ENCODE measurements at regions not wholly inside any gene's neighbourhood (a gene's known extent, or its start where the extent isn't known, plus 50 kb on each side); places are given as distances from the start of the nearest gene placed in this dataset.
"Not testable (repeated sequence)": the region's sequence is repeated elsewhere in the genome, so short reads cannot be mapped to it uniquely, and the experiment has no call there.

DNA sequence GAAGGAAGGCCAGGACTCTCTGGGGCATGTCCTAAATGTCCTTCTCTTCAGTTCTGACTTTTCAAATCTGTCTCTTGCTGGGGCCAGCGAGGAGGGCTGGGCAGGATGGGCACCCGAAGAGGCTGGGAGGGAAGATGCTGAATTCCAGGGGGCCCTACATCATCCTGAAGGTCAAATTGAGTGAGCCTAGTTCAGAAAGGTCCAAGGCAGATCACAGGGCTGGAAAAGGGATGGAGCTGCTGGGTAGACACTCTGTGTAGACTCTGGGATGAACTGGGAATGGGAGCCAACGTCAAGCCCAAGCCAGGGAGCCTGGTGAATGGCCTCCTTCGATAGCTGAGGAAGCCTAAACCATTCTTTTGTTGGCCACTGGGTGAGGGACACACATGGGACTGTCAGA lies 133.1 kb downstream of the MYCN start:
- no peak for ATAC-seq

DNA sequence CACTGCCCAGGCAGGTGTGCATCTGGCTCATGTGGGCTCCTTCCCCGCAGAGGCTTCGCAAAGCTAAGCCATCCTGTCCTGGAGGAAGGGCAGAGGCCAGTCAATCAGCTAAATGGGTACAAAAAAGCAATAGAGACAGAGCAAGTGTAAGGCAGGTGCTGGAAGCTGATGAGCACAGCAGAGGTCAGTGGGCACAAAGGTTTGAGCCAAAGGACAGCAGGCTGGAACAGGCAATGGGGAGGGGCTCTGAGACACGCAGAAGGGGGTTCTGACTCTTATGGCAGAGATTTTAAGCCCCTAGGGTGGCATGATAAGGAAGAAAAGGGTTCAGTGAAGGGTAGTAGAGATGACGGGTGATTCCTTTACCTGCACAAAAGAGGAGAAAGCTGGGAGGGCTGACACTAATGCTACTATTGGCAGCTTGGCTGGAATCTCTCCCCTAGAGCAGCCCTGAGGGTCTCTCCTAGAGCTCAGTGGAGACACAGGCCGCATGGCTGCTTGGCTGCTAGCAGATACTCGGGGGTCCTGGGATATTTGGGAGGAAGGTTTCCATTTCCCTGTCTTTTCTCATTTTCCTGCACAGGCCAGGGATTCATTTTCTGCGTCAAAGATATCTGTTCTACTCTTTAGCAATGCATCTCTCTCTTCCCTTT lies 132.4 kb downstream of the MYCN start:
- no peak for ATAC-seq

DNA sequence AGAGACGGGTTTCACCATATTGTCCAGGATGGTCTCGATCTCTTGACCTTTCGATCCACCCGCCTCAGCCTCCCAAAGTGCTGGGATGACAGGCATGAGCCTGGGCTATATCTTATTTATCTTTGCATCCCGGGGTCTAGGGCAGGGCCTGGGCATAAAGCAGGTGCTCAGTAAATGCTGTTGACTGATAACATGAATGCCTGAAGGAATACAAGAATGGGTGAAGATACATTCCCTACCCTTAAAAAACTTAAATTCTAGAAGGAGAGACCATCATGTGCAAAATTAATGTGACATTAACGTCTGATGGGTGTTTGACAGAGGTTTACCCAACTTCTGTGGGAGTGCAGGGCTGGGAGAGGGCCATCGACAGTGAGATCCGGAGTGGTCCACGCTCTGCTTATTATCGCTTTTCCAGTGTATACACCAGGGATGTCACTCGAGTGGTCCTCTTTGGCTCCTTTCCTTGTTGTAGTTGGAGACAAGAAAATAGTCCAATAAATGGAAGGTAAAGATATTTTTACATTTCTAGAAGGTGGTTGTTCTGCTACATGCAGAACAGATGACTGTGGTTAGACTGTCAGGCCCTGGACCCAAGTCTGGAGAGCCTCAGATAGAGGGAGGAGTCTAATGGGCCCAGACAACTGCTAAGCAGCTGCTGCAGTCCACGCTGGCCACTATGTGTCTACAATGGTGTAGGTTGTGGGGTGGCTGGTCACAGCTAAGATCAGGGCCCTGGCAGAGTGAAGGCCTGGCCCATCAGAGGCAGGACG lies 131.7 kb downstream of the MYCN start:
- no peak for ATAC-seq

DNA sequence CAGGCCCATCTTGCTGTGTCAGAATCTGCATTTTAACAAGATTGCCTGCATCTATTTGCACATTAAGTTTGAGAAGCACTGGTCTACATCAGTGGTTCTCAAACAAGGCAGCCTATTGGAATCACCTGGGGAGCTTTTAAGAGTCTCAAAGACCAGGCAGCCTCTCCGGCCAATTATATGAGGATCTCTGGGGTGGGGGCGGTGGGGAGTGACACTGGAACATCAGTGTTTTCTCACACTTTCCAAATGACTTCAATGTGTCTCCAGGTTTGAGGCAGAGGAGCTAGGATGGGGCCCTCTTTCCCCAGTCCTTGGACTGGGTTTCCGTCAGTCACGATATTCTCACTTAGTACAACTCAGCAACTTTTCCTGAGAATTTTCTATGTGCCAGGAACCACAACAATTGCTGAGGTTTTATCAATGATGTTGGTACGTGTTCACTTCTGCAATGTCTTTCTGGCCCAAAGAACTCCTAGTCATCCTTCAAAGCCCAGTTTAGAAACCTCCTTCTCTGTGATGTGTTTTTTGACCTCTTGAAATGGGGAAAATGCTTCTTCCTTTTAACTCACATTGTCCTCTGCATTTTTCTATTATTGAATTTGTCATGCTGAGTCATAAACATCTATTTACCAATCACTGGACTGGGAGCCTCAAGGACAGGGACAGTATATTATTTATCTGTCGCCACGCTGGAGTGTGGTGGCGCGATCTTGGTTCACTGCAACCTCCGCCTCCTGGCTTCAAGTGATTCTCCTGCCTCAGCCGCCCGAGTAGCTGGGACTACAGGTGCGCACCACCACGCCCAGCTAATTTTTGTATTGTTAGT lies 130.9 kb downstream of the MYCN start:
- no peak for ATAC-seq

DNA sequence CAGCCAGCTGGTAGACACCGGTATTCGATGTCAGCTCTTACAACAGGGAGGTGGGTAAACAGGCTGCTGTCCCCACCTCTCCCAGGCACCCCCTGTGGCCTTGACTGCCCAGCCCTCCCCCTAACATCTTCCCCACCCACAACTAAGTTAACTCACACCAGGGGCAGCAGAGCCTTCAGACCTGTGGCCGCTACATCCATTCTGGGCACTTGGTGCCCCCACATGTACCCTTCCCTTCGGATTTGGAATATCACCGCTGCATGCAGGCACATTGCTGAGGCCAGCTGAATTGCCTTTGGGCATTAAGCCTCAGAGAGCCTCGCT lies 130.3 kb downstream of the MYCN start:
- no peak for ATAC-seq

DNA sequence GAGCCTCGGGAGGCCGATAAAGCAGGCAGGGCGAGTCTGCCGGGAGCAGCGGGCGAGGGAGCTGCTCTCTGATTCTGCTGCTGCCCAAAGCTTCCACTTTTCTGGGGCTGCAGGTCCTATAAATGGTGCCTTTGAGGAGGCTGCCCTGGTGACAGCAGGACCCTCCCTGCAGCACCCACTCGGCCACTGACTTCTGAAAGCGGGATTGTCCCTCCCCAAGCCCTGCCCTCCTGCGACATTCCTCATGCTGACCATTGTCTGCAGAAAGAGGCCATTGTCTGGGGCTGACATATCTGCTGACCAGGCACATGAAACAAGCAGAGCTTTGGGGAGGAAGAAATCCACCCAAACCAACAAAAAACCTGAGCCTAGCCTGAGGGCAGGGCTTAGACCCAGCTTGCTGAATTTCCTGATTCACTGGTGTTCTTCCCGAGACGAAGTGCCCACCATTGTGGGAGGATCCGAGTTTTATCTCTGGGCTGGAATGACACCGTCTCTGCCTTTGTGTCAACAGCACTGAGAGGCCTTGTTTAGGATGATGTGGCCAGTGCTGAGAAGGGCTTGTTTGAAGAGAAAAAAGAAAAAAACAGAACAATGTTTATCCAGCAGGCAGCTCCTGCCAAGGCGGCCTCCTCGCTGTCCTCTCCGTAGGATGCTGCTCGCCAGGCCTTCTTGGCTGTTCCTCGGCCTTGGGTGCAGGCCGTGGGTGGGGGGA lies 129.7 kb downstream of the MYCN start:
- ATAC-seq = no peak

DNA sequence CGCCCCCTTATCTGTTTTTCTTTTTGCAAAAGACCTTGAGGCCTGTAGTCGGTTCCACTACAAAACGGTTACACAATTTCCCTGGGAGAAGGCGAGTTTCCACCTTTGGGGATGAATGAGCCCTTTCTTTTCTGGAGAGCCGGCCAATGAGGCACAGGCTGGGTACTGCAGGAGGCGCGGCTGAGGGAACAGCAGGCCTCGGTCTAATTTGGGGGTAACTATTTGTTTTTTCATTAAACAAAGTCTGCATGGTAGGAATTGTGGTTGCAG lies 129.2 kb downstream of the MYCN start:
- no peak for ATAC-seq

DNA sequence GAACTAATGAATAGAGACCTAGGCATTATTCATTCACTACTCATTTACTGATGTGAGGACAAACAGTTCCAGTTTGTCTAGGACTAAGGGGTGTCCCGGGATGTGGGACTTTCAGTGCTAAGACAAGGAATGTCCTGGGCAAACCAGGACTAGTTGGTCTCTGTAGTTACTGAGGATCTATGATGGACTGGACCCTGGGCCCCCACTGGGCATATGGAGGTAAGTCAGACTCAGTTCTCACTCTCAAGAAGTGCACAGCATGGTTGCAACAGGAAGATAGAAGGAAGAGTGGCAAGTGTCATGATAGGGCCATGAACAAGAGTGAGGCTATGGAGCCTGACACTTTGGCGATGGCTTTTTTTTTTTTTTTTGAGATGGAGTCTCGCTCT lies 128.2 kb downstream of the MYCN start:
- ATAC-seq = no peak

DNA sequence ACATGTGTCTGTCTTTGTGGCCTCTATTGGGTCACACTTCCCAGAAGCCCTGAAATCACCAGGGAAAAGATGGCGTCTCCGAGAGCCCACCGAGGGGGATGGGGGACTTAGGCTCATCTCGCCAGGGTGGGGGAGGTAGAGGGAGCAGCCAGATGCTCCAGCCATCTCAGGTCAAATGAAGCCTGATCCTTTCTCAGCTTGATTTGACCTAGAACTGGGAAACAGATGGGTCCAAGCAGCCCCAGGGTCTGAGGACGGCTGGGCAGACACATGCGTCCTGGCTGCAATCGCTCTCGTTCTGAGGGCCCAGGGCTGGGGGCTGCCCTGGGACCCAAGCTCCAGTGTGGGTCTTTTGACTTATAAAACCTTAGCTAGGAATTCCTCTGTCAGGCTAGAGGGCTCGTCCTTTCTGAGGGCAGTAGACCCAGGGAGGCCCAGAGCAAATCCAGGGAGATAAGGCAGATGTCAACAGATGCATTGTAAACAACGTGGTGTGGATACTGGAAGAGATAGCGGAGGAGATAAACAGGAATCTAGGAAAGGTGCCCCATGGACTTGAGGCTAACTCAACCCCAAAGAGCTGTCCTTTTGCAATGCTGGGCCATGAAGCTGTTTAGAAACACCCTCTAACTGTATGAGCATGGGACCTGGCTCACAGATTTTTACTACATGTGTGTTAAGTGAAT lies 127.7 kb downstream of the MYCN start:
- ATAC-seq = no peak

DNA sequence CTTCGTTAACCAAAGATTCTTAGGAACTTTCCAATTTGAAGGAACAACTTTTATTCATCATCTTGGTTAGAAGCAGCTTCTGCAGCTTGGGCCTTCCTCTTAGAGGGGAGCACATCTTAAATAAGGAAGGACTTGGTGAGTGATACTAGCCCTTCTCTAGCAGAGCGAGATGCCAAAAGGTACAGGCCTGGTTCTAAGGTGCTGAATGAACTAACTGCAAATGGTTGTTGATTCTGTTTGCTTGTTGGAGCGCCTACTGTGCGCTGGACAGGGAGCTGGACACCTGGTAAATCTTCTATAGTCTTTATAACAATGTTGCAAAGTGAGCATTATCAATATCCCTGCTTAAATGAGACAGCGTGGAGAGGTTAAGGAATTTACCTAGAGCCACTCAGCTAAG lies 127.1 kb downstream of the MYCN start:
- ATAC-seq = no peak

DNA sequence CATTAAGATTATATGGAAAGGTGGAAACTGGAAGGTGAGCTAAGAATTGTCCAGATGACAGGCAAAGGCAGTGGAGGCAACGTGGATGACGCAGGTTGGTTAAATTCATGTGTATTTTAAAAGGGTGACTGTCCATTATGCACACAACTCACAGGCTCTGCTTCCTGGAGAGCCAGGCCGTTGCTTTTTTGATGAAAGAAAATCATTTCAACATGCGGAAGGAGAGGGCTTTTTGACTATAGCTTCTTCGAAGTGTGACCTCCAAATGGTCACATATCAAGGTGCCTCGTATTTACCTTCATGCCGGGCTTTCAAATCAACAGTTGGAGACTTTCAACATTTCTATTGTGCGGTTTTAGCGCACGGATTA lies 126.7 kb downstream of the MYCN start:
- ATAC-seq = no peak

DNA sequence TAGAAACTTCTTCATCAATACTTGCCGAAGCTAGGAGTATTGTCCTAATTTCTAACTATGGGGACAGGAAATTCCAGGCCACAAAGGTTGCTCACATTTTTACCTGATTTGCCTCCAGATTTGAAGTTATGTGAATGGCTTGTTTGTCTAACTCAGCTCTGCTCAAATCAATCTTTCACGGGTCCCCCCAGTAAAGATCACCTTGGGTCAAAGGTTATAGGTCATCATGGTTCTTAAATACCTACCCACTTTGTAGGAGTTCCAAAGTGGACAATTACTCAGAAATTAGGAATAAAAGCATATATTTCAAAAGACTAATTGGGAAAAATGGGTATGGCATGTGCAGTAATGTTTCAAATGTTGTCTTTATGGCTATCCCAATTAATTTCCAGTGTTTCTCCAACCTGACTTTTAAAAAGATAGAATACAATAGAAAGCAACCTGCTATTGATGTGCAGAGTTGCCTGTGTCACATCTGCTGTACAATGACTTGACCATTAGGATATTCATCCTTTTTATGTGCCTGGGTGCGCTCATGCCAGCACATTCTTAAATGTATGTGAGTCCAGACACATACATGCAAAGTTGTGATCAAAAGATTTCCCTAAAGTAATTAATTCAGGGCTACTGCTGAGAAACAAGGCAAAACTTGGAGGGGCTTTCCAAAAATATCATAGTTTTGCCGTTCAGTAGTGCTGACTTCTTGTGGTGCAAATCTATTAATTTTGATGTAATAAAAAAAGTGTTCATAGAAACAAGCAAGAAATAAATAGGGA lies 126.1 kb downstream of the MYCN start:
- ATAC-seq = no peak

DNA sequence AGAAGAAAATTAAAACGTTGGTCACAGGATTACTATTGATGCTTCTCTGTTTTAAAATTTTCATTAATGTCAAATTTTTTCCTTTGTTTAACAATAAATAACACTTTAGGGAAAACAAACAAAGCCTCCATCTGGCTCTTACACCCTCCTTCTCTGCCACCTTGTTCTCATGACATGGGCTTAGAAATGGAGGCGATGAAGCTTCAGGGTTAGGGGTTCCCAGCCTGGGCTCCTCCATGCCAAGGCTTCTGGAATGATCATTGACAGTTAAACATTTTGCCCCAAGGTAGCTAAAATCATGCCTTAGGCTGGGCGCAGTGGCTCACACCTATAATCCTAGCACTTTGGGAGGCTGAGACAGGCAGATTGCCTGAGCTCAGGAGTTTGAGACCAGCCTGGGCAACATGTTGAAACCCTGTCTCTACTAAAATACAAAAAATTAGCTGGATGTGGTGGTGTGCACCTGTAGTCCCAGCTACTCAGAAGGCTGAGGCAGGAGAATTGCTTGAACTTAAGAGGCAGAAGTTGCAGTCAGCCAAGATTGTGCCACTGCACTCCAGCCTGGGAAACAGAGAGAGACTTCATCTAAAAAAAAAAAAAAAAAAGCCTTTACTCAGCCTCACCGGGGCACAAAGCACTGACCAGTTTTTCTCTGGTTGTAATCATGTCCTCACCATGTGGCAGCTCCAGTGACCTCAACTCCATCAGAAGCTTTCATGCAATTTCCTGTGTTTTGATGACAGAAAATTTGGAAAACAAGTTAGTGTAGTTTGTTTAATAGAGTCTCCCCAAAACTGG lies 125.1 kb downstream of the MYCN start:
- not testable (repeated sequence) for ATAC-seq

DNA sequence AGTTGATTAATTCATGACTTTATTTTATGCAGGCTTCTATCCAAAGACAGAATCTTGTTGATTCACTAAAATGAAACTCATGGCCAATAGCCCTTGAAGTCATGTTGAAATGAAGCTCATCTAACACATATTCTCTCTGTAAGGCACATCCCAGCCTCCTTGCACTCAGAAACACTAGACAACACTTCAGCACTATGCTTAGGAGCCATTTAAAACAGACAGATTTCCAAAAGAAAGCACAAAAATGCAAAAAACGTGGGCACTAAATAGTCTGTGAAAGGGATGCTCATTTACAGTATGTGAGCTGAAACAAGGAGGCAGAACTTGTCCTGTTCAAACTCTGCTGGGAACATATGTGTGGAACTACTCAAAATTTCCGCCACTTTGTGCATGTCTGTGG lies 124.4 kb downstream of the MYCN start:
- no peak for ATAC-seq

DNA sequence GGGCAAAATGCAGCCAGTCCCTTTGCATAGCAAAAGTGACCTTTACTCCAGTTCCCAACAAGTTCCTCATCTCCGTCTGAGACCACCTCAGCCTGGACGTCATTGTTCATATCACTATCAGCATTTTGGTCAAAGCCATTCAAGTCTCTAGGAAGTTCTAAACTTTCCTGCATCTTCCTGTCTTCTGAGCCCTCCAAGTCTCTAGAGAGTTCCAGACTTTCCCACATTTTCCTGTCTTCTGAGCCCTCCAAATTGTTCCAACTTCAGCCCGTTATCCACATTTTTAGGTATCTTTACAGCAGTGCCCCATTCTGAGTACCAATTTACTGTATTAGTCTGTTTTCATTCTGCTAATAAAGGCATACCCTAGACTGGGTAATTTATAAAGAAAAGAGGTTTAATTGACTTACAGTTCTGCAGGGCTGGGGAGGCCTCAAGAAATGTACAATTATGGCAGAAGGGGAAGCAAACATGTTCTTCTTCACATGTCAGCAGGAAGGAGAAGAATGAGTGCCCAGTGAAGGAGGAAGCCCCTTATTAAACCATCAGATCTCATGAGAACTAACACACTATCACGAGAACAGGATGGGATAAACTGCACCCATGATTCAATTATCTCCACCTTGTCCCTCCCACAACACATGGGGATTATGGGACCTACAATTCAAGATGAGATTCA lies 123.7 kb downstream of the MYCN start:
- ATAC-seq = no peak

DNA sequence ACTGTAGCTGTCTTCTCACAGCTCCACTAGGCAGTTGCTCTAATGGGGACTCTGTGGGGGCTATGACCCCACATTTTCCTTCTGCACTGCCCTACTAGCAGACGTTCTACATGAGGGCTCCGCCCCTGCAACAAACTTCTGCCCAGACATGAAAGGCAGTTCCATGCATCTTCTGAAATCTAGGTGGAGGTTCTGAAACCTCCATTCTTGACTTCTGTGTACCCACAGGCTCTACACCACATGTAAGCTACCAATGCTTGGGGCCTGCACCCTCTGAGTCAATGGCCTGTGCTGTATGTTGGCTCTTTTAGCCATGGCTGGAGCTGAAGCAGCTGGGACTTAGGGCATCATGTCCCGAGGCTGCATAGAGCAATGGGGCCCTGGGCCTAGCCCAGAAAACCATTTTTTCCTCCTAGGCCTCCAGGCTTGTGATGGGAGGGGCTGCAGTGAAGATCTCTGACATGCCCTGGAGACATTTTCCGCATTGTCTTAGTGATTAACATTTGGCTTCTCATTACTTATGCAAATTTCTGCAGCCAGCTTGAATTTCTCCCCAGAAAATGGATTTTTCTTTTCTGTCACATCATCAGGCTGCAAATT lies 123.0 kb downstream of the MYCN start:
- no peak for ATAC-seq

DNA sequence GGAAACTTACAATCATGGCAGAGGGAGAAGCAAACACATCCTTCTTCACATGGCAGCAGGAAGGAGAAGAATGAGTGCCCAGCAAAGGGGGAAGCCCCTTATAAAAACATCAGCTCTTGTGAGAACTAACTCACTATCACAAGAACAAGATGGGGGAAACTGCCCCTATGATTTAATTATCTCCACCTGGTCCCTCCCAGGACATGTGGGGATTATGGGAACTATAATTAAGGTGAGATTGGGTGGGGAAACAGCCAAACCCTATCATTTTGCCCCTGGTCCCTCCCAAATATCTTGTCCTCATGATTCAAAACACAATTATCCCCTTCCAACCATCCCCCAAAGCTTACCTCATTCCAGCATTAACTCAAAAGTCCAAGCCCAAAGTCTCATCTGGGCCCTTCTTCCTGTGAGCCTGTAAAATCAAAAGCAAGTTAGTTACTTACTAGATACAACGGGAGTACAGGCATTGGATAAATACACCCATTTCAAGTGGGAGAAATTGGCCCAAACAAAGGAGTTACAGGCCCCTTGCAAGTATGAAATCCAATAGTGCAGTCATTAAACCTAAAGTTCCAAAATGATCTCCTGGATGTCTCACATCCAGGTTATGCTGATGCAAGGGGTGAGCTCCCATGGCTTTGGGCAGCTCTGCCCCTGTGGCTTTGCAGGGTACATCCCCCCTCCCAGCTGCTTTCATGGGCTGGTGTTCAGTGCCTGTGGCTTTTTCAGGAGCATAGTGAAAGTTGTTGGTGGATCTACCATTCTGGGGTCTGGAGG lies 122.3 kb downstream of the MYCN start:
- no peak for ATAC-seq

DNA sequence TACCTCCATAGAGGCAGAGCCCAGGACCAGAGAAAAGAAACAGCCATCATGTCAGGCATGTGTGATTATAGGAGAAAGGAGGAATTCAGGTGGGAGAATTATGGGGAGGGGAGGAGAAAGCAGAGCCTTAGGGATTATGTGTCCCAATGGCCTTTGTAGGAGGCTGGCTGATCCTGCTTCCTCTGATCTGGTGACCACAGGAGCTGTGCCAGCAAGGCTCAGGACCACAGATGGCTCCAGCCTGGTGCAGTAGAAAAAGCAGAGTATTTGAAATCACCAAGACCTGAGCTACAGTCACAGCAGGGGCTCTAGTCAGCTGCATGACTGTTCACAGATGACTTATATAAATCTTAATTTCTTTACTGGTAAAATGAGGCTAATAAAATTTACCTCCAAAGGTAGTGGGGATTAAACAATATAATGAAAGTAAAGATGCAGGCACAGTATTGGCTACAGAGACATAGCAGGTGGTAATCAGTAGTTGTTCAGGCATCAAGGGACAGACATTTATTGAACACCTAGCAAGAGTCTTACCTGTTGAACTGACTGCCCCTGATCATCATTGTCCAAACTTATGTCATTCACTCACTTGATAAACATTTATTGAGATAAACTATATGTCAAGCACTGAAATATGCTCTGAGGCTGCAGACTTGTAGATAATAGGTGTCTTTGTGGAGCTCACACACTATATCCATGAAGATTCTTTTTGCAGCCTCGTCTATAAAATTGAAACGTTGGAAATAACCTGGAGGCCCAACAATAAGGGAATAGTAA lies 121.3 kb downstream of the MYCN start:
- no peak for ATAC-seq

DNA sequence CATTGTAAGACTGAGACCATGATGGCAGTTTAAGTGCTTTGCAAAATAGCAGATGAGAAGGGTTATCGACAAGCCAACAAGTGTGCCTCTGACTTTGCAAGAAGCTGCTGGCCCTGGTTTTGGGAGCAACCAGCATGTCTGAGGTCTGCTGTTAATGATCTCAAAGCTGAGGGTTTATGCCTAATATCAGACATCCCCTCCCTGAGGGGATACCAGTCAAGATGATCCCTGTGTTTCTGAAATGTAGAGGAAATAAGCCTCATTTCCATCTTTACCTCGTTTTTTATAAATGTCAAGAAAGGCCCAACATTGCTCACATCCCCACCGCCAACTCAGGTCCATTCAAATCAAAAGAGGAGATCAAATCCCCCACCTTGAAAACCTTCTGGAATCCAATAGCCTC lies 120.6 kb downstream of the MYCN start:
- ATAC-seq = no peak
